Fibroblast of lung (primary cell): ENCODE measurements at regions not wholly inside any gene's neighbourhood (a gene's known extent, or its start where the extent isn't known, plus 50 kb on each side); places are given as distances from the start of the nearest gene placed in this dataset.

ENCODE experiments used
- CTCF ChIP-seq, 2 donors: IDR thresholded peaks in 1 of 2; conservative IDR thresholded peaks in 1 of 2; 1 replicate in 1 of 2; 2 replicates in 1 of 2; pipeline ENCODE4 v1.5.1; 2011 to 2012; ENCODE audit warnings: low read length in 2 of 2, control low read depth in 1 of 2, inconsistent platforms in 1 of 2, low read depth in 1 of 2, mild to moderate bottlenecking in 1 of 2
- EZH2 ChIP-seq: IDR thresholded peaks from 2 replicates; pipeline ENCODE4 v1.5.1; 2012; ENCODE audit warnings: low read length, control low read depth, mild to moderate bottlenecking; ENCODE audit errors: missing control alignments

GRCh38 chr5:53246042-53246836 is 136.7 kb upstream of the MOCS2 start:
- TF ChIP-seq CTCF (conservative IDR thresholded peaks at IDR 0.05 in 1 of 2, IDR thresholded peaks at IDR 0.05 in 1 of 2; ENCODE audit: low read depth in 1 of 2, low read length in 2 of 2) = no peak
- TF ChIP-seq EZH2 = no peak
